GM21367 (cell line): ENCODE measurements at regions not wholly inside any gene's neighbourhood (a gene's known extent, or its start where the extent isn't known, plus 50 kb on each side); places are given as distances from the start of the nearest gene placed in this dataset.
"Not testable (repeated sequence)": the region's sequence is repeated elsewhere in the genome, so short reads cannot be mapped to it uniquely, and the experiment has no call there.

Experiments used
- ATAC-seq: cut with Tn5 transposase; IDR thresholded peaks from one replicate; pipeline ENCODE4 v1.9.1; 2021; ENCODE audit not compliant: unreplicated experiment

- no peak for ATAC-seq
These were observed 212.9 kb upstream of the CMC1 start for GRCh38 chr3:28028554-28028953.

DNA sequence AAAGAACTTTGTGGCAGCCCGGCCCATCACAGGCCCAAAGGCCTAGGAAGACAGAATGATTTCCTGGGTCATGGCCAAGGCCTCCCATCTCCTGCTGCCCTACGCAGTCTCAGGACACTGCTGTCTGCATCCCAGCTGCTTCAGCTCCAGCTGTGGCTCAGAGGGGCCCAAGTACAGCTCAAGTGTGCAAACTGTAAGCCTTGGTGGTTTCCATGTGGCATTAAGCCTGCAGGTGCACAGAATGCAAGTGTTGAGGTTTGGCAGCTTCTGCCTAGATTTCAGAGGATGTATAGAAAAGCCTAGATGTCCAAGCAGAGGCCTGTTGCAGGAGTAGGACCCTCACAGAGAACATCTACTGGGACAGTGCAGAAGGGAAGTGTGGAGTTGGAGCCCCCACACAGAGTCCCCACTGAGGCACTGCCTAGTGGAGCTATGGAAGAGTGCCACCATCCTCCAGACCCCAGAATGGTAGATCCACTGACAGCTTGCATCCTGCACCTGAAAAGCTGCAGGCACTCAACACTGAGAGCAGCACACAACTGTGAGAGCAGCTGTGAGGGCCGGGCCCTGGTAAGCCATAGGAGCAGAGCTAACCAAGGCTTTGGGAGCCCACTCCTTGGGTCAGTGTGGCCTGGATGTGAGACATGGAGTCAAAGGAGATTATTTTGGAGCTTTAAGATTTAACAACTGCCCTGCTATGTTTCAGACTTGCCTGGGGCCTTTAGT, 208.2 kb upstream of the CMC1 start:
- no peak for ATAC-seq

DNA sequence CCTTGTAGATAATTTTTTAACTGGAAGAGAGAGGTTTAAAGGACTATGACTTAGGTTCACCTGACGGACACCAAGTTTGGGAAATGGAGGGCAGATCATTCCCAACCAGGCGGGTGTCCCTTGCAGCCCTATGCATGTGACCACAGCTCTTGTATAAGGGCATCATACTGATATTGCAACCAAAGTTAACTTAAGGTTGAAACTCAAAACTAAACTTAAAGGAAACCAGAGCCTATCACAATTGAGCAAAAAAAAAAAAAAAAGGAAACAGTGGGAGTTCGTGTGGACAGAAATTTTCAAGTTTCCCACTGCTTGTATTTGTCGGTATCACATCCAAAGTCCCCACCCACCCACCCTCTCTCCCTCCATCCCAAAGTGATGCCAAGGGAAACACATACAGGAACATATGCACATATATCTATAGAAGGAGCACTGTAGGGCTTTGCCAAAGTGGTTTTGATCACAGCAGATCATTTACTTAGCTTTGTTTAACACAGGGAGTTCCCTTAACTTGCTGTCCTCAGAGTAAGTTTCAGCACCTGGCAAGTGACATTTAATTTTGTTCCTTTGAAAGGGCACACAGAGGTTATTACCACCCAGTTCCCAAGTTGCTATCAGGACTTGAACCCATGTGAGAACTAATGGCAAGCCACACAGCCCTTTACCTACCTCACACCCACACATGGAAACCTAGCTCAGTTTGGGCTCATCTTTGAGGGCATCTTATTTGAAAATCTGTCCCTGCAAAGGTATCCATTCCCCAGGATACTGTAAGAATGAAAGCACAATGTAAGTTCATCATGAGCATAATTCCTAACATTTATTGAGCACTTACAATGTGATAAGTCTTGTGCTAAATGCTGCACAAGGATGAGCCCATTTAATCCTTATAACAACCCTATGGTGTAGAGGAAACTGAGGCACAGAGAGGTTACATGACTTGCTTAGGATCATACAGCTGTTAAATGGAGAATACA, 204.5 kb upstream of the CMC1 start:
- ATAC-seq = peak; percentile 48

GRCh38 chr3:28039234-28039633, 202.2 kb upstream of the CMC1 start:
- ATAC-seq = no peak

DNA sequence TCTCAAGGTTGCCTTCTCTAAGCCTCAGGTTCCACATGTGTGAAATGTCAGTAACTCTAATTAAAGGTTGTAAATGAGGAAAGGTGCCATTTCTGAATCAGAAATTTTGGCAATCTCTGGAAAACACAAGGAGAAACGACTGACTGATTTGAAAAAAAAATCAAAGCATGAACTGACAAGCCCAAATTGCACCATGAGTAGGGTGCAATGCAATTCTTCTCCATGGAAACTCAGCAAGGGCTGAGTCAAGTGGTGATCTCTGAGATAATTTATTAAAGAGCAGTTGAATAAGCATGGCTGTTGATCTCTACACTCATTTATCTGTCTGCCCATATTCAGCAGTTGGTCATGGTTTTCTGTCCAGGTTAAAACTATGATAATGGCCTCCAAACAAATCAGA, 201.6 kb upstream of the CMC1 start:
- no peak for ATAC-seq

DNA sequence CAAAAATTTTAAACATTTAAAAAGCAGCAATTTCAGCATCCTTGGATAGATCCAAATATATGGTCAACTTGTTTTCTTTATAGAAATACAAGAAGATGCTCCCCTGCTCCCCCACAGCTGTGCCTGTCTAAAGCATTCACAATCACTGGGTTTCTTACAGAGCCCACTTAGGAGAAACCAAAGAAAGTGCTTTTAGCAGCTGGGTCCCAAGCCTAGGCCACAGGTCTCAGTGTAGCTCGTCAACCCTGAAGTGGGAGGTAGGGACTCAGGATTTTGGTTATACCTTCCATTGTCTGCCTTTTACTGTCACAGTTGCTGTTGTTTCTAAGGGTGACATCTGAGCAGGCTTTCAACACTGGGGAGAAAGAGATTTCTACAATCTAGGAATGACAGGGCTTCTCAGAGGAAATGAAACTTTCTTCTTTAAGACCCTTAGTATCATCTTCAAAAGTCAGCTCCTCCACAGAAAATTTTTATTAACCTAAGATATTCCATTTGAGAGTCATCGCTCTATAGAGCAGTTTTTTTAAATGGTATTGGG, 199.3 kb upstream of the CMC1 start:
- ATAC-seq = no peak

GRCh38 chr3:28042707-28043106, 198.7 kb upstream of the CMC1 start:
- ATAC-seq = no peak

DNA sequence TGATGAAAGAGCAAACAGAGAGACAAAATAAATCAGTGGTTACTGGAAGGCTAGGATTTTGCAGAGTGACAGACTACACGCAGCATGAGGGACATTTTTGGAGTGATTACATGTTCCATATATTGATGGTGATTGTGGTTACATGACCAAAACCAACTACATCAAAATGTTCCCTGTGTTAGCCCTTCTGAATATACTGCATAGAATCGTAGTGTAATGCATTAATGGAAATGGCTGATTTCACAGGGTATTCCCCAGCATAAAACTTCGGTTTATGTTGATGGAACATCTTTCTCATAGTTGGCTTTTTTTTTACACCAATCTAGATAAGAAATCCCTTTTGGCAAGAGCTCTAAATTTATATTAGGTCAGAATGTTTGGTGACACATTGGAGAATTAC, 191.3 kb upstream of the CMC1 start:
- ATAC-seq = no peak

- ATAC-seq = no peak
These were observed 190.5 kb upstream of the CMC1 start for GRCh38 chr3:28050885-28051284.

DNA sequence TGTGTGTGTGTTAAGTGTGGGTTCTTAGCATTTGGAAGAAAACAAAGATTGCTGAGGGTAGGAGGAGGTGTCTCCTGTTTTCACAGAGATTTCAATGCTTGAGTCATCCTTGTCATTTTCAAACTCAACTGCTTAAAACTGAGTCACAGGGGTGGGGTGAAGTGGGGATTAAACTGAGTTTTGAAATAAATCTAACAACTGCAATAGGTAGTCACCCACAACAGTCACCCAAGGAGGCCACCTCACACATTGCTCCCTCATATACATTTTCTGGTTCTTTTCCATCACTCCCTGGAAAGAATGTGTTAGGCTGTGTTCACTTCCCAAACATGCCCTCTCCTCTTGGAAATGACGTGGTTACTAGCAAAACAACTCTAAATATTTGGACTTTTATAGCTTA, 187.7 kb upstream of the CMC1 start:
- ATAC-seq = no peak

DNA sequence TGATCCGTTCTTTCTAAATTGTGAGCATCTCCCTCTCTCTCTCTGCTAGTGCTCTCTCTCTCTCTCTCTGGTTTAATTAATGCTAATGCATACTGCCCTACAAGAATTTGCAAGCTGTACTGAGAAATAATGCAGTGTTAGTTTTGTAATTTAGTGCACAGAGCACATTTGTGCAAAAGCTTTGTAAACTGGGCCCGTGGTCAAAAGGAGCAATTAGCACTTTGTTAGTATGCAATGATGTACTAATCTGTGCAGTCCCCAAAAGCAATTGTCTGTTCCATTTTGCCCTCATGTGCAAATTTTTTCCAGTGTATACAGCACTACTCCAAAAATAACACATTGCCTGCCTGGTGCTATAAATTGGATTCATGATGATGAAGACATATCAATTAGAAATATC, 184.6 kb upstream of the CMC1 start:
- ATAC-seq = no peak

- ATAC-seq = no peak
These were observed 183.9 kb upstream of the CMC1 start for GRCh38 chr3:28057539-28057938.

GRCh38 chr3:28059199-28059598, 182.2 kb upstream of the CMC1 start:
- ATAC-seq = not testable (repeated sequence)

DNA sequence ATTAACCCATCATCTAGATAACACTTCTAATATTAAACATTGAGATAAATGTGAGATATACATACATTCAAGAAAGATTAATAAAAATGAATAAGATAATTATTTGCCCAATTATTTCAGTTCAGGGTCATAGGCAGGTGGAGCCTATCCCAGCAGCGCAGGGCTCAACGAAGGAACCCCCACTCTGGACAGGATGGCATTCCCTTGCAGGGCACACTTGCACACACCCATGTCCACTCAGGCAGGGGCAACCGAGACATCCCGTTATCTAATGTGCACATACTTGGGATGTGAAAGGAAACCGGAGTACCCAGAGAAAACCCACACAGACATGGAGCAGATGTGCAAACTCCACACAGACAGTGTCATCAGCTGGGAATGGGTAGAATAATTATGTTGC, 175.4 kb upstream of the CMC1 start:
- ATAC-seq = no peak

DNA sequence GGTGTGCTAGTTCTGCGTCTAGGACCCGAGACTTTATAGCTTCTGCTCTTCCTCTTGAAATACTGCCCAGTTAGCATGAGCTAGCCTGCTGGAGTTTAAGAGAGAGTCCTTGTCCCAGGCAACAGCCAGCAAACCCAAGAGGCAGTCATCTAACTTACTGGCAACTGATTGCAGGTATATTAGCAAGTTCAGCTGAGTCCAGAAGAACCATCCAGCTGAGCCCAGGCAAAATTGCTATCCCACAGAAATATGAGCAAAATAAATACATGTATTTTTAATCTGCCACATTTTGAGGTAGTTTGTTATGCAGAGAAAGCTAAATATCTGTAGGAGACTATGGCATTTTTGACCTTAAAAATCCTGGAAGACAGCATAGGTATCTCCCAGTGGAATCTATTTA, 174.4 kb upstream of the CMC1 start:
- no peak for ATAC-seq

- ATAC-seq = no peak
These were observed 173.1 kb upstream of the CMC1 start for GRCh38 chr3:28068342-28068741.

DNA sequence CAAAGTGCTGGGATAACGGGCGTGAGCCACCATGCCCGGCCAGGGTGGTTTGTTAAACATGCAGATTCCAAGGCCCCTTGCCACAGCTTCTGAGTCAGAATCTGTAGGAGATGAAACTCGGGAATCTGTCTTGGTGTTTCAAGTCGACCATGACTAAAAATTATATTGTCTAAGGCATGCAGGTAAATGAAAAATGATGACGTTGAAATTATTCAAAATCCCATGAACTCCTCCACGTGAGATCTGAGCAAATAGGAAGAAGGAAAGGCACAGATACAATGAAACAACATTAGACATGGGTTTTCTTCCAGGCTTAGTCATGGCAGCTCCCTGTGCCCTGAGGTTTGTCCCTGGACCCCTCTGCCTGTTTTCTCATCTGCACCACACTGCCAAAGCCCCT, 172.0 kb upstream of the CMC1 start:
- no peak for ATAC-seq

DNA sequence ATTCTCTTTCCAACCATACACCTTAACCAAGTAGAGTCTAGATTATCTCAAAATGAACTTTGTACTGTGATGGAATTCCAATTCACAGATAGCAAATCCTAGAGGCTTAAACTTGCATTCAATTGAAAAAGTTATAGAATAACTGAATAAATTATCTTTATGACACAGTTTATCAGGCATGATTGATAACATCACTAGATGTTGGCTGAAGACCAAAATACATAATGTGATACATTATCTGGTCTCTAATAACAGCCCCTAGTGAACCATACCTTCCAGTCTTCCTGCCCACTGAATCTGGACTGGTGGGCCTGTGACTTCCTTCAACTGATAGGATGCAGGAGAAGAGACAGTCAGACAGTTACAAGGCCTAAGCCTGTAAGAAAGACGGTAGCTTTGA, 165.2 kb upstream of the CMC1 start:
- ATAC-seq = no peak

GRCh38 chr3:28077572-28077971, 163.8 kb upstream of the CMC1 start:
- ATAC-seq = no peak

GRCh38 chr3:28078536-28078935, 162.9 kb upstream of the CMC1 start:
- ATAC-seq = no peak

GRCh38 chr3:28080716-28081115, 160.7 kb upstream of the CMC1 start:
- ATAC-seq = no peak

- ATAC-seq = no peak
These were observed 159.9 kb upstream of the CMC1 start for GRCh38 chr3:28081533-28081947.
